ENCODE measurements at regions not wholly inside any gene's neighbourhood (a gene's known extent, or its start where the extent isn't known, plus 50 kb on each side); places are given as distances from the start of the nearest gene placed in this dataset.

GRCh38 chr12:82223426-82223825 lies 134.8 kb downstream of the CCDC59 start:
- TF ChIP-seq POLR2A (conservative IDR thresholded peaks at IDR 0.05), result no peak
- TF ChIP-seq, protein P1, sequence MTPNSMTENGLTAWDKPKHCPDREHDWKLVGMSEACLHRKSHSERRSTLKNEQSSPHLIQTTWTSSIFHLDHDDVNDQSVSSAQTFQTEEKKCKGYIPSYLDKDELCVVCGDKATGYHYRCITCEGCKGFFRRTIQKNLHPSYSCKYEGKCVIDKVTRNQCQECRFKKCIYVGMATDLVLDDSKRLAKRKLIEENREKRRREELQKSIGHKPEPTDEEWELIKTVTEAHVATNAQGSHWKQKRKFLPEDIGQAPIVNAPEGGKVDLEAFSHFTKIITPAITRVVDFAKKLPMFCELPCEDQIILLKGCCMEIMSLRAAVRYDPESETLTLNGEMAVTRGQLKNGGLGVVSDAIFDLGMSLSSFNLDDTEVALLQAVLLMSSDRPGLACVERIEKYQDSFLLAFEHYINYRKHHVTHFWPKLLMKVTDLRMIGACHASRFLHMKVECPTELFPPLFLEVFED (CRISPR knock-in tag; conservative IDR thresholded peaks at IDR 0.05), result no peak
- TF ChIP-seq POLR3G (IDR thresholded peaks at IDR 0.05; ENCODE audit: extremely low read depth, insufficient read length, insufficient replicate concordance), result no peak
- no peak for TF ChIP-seq KLF6 (CRISPR knock-in tag; IDR thresholded peaks at IDR 0.05; ENCODE audit: borderline replicate concordance)
- TF ChIP-seq CTCF (IDR thresholded peaks at IDR 0.05 in 2 of 3, conservative IDR thresholded peaks at IDR 0.05 in 1 of 3; ENCODE audit: insufficient read depth in 2 of 3, low read depth in 1 of 3, low read length in 3 of 3), result no peak
- TF ChIP-seq, protein P2, sequence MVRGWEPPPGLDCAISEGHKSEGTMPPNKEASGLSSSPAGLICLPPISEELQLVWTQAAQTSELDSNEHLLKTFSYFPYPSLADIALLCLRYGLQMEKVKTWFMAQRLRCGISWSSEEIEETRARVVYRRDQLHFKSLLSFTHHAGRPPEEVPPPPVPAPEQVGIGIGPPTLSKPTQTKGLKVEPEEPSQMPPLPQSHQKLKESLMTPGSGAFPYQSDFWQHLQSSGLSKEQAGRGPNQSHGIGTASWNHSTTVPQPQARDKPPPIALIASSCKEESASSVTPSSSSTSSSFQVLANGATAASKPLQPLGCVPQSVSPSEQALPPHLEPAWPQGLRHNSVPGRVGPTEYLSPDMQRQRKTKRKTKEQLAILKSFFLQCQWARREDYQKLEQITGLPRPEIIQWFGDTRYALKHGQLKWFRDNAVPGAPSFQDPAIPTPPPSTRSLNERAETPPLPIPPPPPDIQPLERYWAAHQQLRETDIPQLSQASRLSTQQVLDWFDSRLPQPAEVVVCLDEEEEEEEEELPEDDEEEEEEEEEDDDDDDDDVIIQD (CRISPR knock-in tag; IDR thresholded peaks at IDR 0.05), result no peak
- no peak for TF ChIP-seq ZFX (CRISPR knock-in tag; IDR thresholded peaks at IDR 0.05)

Measured in K562 (cell line).